ENCODE measurements at regions not wholly inside any gene's neighbourhood (a gene's known extent, or its start where the extent isn't known, plus 50 kb on each side); places are given as distances from the start of the nearest gene placed in this dataset.

DNA sequence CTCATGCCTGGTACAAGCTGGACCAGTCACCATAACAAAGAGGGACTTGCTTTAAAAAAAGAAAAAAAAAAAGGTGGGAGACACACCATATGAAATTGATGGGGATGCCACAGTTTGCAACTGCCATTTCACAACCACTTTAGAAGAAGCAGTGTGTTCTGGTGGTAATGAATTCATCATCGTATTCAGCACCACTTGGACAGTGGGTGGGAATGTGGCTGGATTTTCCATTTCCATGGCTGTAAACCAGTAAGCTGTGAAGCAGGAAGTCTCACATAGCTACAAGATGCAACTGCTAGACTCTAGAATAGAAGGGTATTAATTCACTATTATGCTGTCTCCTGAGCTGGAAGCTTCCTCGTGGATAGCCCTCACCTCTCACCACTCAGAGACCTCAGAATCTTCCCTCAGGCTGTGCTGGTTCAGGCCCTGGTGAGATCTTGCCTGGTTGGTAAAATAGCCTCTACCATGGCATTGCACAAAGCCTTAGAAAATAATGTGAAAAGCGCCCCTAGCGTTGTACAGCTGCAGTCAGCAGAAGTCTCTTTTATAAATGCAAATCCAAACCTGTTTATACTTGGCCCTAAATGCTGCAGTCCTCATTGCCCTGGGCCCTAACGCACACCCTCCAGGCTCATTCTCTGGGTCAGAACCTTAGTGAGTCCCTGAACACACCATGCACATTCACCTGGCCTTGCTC, 150.7 kb downstream of the KCTD15 start:
- no peak for TF ChIP-seq POLR2A (IDR thresholded peaks at IDR 0.05)
- no peak for TF ChIP-seq EP300 (IDR thresholded peaks at IDR 0.05)
- TF ChIP-seq, protein P1, sequence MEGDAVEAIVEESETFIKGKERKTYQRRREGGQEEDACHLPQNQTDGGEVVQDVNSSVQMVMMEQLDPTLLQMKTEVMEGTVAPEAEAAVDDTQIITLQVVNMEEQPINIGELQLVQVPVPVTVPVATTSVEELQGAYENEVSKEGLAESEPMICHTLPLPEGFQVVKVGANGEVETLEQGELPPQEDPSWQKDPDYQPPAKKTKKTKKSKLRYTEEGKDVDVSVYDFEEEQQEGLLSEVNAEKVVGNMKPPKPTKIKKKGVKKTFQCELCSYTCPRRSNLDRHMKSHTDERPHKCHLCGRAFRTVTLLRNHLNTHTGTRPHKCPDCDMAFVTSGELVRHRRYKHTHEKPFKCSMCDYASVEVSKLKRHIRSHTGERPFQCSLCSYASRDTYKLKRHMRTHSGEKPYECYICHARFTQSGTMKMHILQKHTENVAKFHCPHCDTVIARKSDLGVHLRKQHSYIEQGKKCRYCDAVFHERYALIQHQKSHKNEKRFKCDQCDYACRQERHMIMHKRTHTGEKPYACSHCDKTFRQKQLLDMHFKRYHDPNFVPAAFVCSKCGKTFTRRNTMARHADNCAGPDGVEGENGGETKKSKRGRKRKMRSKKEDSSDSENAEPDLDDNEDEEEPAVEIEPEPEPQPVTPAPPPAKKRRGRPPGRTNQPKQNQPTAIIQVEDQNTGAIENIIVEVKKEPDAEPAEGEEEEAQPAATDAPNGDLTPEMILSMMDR (IDR thresholded peaks at IDR 0.05): no peak
- no peak for TF ChIP-seq POLR2AphosphoS5 (IDR thresholded peaks at IDR 0.05)
- no peaks in the 10 kb centered on the region for H3K36me3 ChIP-seq
- DNase-seq (ENCODE audit: low spot score in 2 of 2): no peak
- no peaks in the 10 kb centered on the region for H3K9me3 ChIP-seq
- H3K27ac ChIP-seq: no peak overlapping the region
- WGBS: 61% methylated on average over 5 of the region's 5 CpGs
- no peaks in the 10 kb centered on the region for H3K4me1 ChIP-seq
- H3K27me3 ChIP-seq: peaks cover 3% of the 10 kb centered on the region
- H3K4me3 ChIP-seq: no peak overlapping the region

DNA sequence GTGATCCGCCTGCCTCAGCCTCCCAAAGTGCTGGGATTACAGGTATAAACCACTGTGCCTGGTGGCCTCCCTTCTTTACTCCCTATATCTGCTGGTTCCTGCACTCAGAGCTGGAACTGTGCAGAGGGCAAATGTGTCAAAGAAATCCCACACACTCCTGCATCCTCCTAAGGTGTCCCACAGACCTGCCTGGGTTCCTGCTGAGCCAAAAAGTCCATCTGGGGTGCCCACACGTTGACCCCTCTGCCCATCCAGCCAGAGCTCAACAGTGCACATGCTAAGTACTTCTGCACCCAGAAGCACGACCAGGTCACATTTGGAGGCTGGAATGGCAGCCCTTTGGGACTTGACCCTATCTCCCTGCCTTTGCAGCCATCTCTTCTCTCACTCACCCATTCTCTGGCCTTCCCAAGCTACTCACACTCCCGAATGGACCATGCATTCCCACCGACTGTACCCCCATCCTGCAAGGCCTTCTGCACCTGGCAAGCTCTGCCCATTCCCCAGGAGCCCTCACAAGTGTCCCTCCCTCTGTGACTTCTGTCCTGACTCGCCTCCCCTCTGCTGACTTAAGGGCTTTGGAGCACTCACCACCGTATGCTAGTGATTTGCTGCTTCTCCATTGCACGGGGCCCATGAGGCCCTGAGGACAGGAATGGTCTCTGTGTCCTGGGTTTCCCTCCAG, 152.1 kb downstream of the KCTD15 start:
- no peak overlapping the region for H3K4me3 ChIP-seq
- no peak for DNase-seq (ENCODE audit: low spot score in 2 of 2)
- no peaks in the 10 kb centered on the region for H3K9me3 ChIP-seq
- H3K4me1 ChIP-seq: no peaks in the 10 kb centered on the region
- no peaks in the 10 kb centered on the region for H3K36me3 ChIP-seq
- peaks cover 5% of the 10 kb centered on the region for H3K27me3 ChIP-seq
- H3K27ac ChIP-seq: no peak overlapping the region
- no peak for TF ChIP-seq POLR2AphosphoS5 (IDR thresholded peaks at IDR 0.05)
- TF ChIP-seq, protein P1 (IDR thresholded peaks at IDR 0.05): no peak
- no peak for TF ChIP-seq POLR2A (IDR thresholded peaks at IDR 0.05)
- no peak for TF ChIP-seq EP300 (IDR thresholded peaks at IDR 0.05)
- WGBS: 83% methylated on average over 8 of the region's 8 CpGs

DNA sequence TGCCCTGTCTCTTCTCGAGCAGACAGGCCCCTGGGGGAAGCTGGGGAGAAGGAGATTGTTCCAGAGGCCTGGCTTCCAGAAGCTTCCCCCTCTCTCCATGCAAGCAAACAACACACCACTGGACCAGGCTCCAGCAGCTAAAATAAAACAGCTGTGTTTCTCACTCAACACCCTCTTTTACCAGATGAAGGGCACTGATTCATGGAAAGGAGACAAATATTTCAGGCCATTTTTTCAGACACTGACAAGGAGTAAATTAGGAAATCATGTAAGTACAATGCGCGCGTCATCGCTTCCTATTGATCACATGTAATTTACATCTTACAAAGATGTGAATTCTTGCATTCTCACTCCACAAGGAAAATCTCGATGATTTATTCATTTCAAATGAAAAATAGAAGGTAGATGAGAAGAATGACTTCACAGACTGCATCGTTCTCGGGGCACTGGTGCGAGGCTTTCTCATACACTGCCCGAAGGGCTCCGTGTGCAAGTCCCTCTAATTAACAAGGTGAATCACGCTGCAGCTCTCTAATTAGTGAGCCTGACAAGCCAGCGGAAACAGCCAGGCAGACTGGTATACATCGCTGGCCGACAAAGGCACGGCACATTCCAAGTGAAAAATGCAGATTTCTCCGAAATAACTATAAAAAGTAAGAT, 153.6 kb downstream of the KCTD15 start:
- Histone ChIP-seq H3K27ac (no peak overlapping the region), H3K27me3 (peaks cover 11% of the 10 kb centered on the region), H3K36me3 (no peaks in the 10 kb centered on the region), H3K4me3 (no peak overlapping the region), H3K9me3 (no peaks in the 10 kb centered on the region), H3K4me1 (no peaks in the 10 kb centered on the region)
- 63% methylated on average over 17 of the region's 17 CpGs for WGBS
- TF ChIP-seq EP300 (IDR thresholded peaks at IDR 0.05) (no peak), POLR2A (IDR thresholded peaks at IDR 0.05) (no peak), POLR2AphosphoS5 (IDR thresholded peaks at IDR 0.05) (no peak)
- TF ChIP-seq, protein P1 (IDR thresholded peaks at IDR 0.05): no peak
- DNase-seq (ENCODE audit: low spot score in 2 of 2): no peak

DNA sequence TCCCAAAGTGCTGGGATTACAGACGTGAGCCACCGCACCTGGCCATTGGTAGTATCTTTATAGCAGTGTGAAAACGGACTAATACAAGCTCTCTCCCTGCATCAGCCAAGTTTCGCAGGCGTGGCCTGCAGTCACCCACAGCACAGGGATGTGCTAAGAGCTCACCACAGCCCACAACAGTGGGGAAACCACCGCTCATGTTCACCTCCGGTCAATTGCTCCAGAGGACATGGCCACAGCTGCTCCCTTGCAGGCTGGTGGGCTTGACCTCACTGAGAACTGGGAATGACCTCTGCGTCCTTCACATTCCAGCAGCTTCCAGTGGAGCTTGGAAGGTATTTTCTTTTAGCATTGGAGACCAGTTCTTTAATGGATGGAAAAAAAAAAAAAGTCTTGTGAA, 156.4 kb downstream of the KCTD15 start:
- no peak overlapping the region for H3K27ac ChIP-seq
- no peak overlapping the region for H3K4me3 ChIP-seq
- WGBS: 95% methylated on average over 6 of the region's 8 CpGs
- no peak for DNase-seq (ENCODE audit: low spot score in 2 of 2)
- H3K4me1 ChIP-seq: no peaks in the 10 kb centered on the region
- no peaks in the 10 kb centered on the region for H3K36me3 ChIP-seq
- H3K9me3 ChIP-seq: no peaks in the 10 kb centered on the region
- H3K27me3 ChIP-seq: peaks cover 19% of the 10 kb centered on the region
- TF ChIP-seq, protein P1 (IDR thresholded peaks at IDR 0.05): no peak
- TF ChIP-seq POLR2AphosphoS5 (IDR thresholded peaks at IDR 0.05): no peak
- no peak for TF ChIP-seq EP300 (IDR thresholded peaks at IDR 0.05)
- TF ChIP-seq POLR2A (IDR thresholded peaks at IDR 0.05): no peak

DNA sequence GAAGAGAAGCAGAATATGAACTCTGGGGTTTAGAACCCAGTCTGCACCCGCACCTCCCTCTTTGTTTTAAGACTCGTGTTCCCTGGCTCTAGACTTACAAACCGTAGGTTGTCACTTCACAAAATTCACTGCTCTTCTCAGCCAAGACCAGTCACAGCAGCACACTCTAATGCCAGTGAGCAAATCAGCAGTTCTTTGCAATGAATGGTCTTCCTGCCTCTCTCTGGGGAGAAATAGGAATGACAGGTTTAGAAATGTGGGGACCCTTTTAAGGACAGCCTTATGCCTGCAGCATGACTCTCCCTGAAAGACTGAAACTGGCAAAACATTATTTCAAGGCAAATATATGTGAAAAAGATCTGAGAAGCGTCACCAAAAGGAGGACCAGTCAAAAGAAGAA, 156.9 kb downstream of the KCTD15 start:
- H3K9me3 ChIP-seq: no peaks in the 10 kb centered on the region
- H3K27me3 ChIP-seq: peaks cover 19% of the 10 kb centered on the region
- H3K4me1 ChIP-seq: no peaks in the 10 kb centered on the region
- TF ChIP-seq POLR2A (IDR thresholded peaks at IDR 0.05): no peak
- H3K4me3 ChIP-seq: no peak overlapping the region
- H3K36me3 ChIP-seq: no peaks in the 10 kb centered on the region
- 54% methylated on average over 4 of the region's 4 CpGs for WGBS
- no peak overlapping the region for H3K27ac ChIP-seq
- DNase-seq (ENCODE audit: low spot score in 2 of 2): no peak

Data from suprapubic skin (tissue), 4 donors.